ENCODE measurements at regions not wholly inside any gene's neighbourhood (a gene's known extent, or its start where the extent isn't known, plus 50 kb on each side); places are given as distances from the start of the nearest gene placed in this dataset.

- DNase-seq (ENCODE audit: low read depth in 2 of 2), result no peak
These were observed 1153.4 kb downstream of the IGSF11 start for GRCh38 chr3:117881210-117881609.

GRCh38 chr3:117885011-117885441, 1149.6 kb downstream of the IGSF11 start:
- DNase-seq (ENCODE audit: low read depth in 2 of 2), result no peak

- no peak for DNase-seq (ENCODE audit: low read depth in 2 of 2)
These were observed 1148.5 kb downstream of the IGSF11 start for GRCh38 chr3:117886147-117886546.

- DNase-seq (ENCODE audit: low read depth in 2 of 2), result no peak
These were observed 1147.6 kb downstream of the IGSF11 start for GRCh38 chr3:117887031-117887430.

- DNase-seq (ENCODE audit: low read depth in 2 of 2), result no peak
These were observed 1146.7 kb downstream of the IGSF11 start for GRCh38 chr3:117887901-117888300.

GRCh38 chr3:117892431-117892841, 1142.2 kb downstream of the IGSF11 start:
- no peak for DNase-seq (ENCODE audit: low read depth in 2 of 2)

GRCh38 chr3:117893001-117893400, 1141.6 kb downstream of the IGSF11 start:
- no peak for DNase-seq (ENCODE audit: low read depth in 2 of 2)

GRCh38 chr3:117893638-117894037, 1141.0 kb downstream of the IGSF11 start:
- no peak for DNase-seq (ENCODE audit: low read depth in 2 of 2)

GRCh38 chr3:117898722-117899522, 1135.7 kb downstream of the IGSF11 start:
- no peak for DNase-seq (ENCODE audit: low read depth in 2 of 2)

GRCh38 chr3:117903226-117903625, 1131.4 kb downstream of the IGSF11 start:
- no peak for DNase-seq (ENCODE audit: low read depth in 2 of 2)

- no peak for DNase-seq (ENCODE audit: low read depth in 2 of 2)
These were observed 1123.7 kb downstream of the IGSF11 start for GRCh38 chr3:117910820-117911521.

- no peak for DNase-seq (ENCODE audit: low read depth in 2 of 2)
These were observed 1122.3 kb downstream of the IGSF11 start for GRCh38 chr3:117912352-117912751.

GRCh38 chr3:117914540-117915100, 1120.0 kb downstream of the IGSF11 start:
- DNase-seq (ENCODE audit: low read depth in 2 of 2), result no peak

GRCh38 chr3:117916839-117917238, 1117.8 kb downstream of the IGSF11 start:
- no peak for DNase-seq (ENCODE audit: low read depth in 2 of 2)

GRCh38 chr3:117919621-117920020, 1115.0 kb downstream of the IGSF11 start:
- DNase-seq (ENCODE audit: low read depth in 2 of 2), result no peak

- no peak for DNase-seq (ENCODE audit: low read depth in 2 of 2)
These were observed 1114.3 kb downstream of the IGSF11 start for GRCh38 chr3:117920253-117920898.

GRCh38 chr3:117921411-117921810, 1113.2 kb downstream of the IGSF11 start:
- DNase-seq (ENCODE audit: low read depth in 2 of 2), result no peak

- no peak for DNase-seq (ENCODE audit: low read depth in 2 of 2)
These were observed 1112.6 kb downstream of the IGSF11 start for GRCh38 chr3:117922039-117922438.

GRCh38 chr3:117926819-117927218, 1107.8 kb downstream of the IGSF11 start:
- DNase-seq (ENCODE audit: low read depth in 2 of 2), result no peak

- DNase-seq (ENCODE audit: low read depth in 2 of 2), result no peak
These were observed 1106.8 kb downstream of the IGSF11 start for GRCh38 chr3:117927825-117928224.

GRCh38 chr3:117928836-117929235, 1105.8 kb downstream of the IGSF11 start:
- no peak for DNase-seq (ENCODE audit: low read depth in 2 of 2)

GRCh38 chr3:117932441-117932840, 1102.2 kb downstream of the IGSF11 start:
- no peak for DNase-seq (ENCODE audit: low read depth in 2 of 2)
